GM12875 (cell line): ENCODE measurements at regions not wholly inside any gene's neighbourhood (a gene's known extent, or its start where the extent isn't known, plus 50 kb on each side); places are given as distances from the start of the nearest gene placed in this dataset.

Source experiments
- H3K4me3 ChIP-seq: one replicate; pipeline ENCODE4 v1.5.1; 2011; ENCODE audit warnings: low read depth, low read length, control low read depth
- CTCF ChIP-seq: IDR thresholded peaks from 2 replicates; pipeline ENCODE4 v1.5.1; 2011; ENCODE audit warnings: low read depth, mild to moderate bottlenecking, control low read depth, inconsistent platforms, low read length, moderate library complexity, borderline replicate concordance; ENCODE audit not compliant: insufficient read depth

GRCh38 chr3:177751770-177752169 is 554.5 kb upstream of the TBL1XR1 start:
- no peak overlapping the region for H3K4me3 ChIP-seq
- no peak for TF ChIP-seq CTCF

- no peak for TF ChIP-seq CTCF
- no peak overlapping the region for H3K4me3 ChIP-seq
Observed at GRCh38 chr3:177752831-177753230, 555.5 kb upstream of the TBL1XR1 start.

GRCh38 chr3:177753451-177754155 is 556.3 kb upstream of the TBL1XR1 start:
- no peak overlapping the region for H3K4me3 ChIP-seq
- TF ChIP-seq CTCF, result no peak

GRCh38 chr3:177754508-177754921 is 557.2 kb upstream of the TBL1XR1 start:
- no peak for TF ChIP-seq CTCF
- no peak overlapping the region for H3K4me3 ChIP-seq

GRCh38 chr3:177758126-177758525 is 560.8 kb upstream of the TBL1XR1 start:
- H3K4me3 ChIP-seq, result no peak overlapping the region
- TF ChIP-seq CTCF, result no peak

GRCh38 chr3:177760803-177761202 is 563.5 kb upstream of the TBL1XR1 start:
- no peak for TF ChIP-seq CTCF
- no peak overlapping the region for H3K4me3 ChIP-seq

- H3K4me3 ChIP-seq, result no peak overlapping the region
- TF ChIP-seq CTCF, result no peak
Observed at GRCh38 chr3:177764377-177764912, 567.2 kb upstream of the TBL1XR1 start.
